H9 (cell line): ENCODE measurements at regions not wholly inside any gene's neighbourhood (a gene's known extent, or its start where the extent isn't known, plus 50 kb on each side); places are given as distances from the start of the nearest gene placed in this dataset.

ENCODE experiments used
- DNase-seq: peaks from one replicate; pipeline ENCODE4 v3.0.0-alpha.2; 2017
- H2AFZ ChIP-seq: one replicate; pipeline ENCODE4 v1.6.1; 2013; ENCODE audit warnings: mild to moderate bottlenecking, low read length, control low read depth, moderate library complexity
- H2AK5ac ChIP-seq: 2 replicates; pipeline ENCODE4 v1.6.1; 2013; ENCODE audit warnings: low read length, control low read depth, mixed read lengths; ENCODE audit not compliant: insufficient read length
- H2BK120ac ChIP-seq: one replicate; pipeline ENCODE4 v1.6.1; 2013; ENCODE audit warnings: low read depth, mild to moderate bottlenecking, low read length, control low read depth, inconsistent platforms; ENCODE audit not compliant: poor library complexity, severe bottlenecking
- H2BK12ac ChIP-seq: 2 replicates; pipeline ENCODE4 v1.6.1; 2013; ENCODE audit warnings: low read length, control low read depth, mixed read lengths, low read depth; ENCODE audit not compliant: insufficient read length
- H2BK15ac ChIP-seq: 2 replicates; pipeline ENCODE4 v1.6.1; 2013; ENCODE audit warnings: low read depth, low read length, control low read depth
- H2BK20ac ChIP-seq: one replicate; pipeline ENCODE4 v1.6.1; 2013; ENCODE audit warnings: low read depth, mild to moderate bottlenecking, low read length, control low read depth, inconsistent platforms; ENCODE audit not compliant: poor library complexity, severe bottlenecking
- H2BK5ac ChIP-seq: 2 replicates; pipeline ENCODE4 v1.6.1; 2013; ENCODE audit warnings: low read length, control low read depth, mixed read lengths; ENCODE audit not compliant: insufficient read length
- H3K14ac ChIP-seq: 2 replicates; pipeline ENCODE4 v1.6.1; 2013; ENCODE audit warnings: low read length, control low read depth; ENCODE audit not compliant: insufficient read depth
- H3K18ac ChIP-seq: 2 replicates; pipeline ENCODE4 v1.6.1; 2013; ENCODE audit warnings: low read depth, mild to moderate bottlenecking, mixed read lengths, low read length, control low read depth; ENCODE audit not compliant: insufficient read length
- H3K23ac ChIP-seq: 2 replicates; pipeline ENCODE4 v1.6.1; 2013; ENCODE audit warnings: low read length, control low read depth, mixed read lengths, low read depth; ENCODE audit not compliant: insufficient read length
- H3K23me2 ChIP-seq: 2 replicates; pipeline ENCODE4 v1.6.1; 2013; ENCODE audit warnings: low read depth, mild to moderate bottlenecking, mixed read lengths, low read length, control low read depth; ENCODE audit not compliant: insufficient read length, poor library complexity, severe bottlenecking
- H3K27ac ChIP-seq: 2 replicates; pipeline ENCODE4 v1.5.1; 2013; ENCODE audit warnings: low read length, control low read depth, mixed read lengths, low read depth; ENCODE audit not compliant: insufficient read length
- H3K27me3 ChIP-seq: 2 replicates; pipeline ENCODE4 v1.6.1; 2013; ENCODE audit warnings: low read length, control low read depth, inconsistent platforms; ENCODE audit not compliant: insufficient read depth
- H3K4ac ChIP-seq: 2 replicates; pipeline ENCODE4 v1.6.1; 2013; ENCODE audit warnings: low read depth, mild to moderate bottlenecking, control low read depth, inconsistent platforms, low read length, moderate library complexity
- H3K4me1 ChIP-seq: 2 replicates; pipeline ENCODE4 v1.6.1; 2013; ENCODE audit warnings: low read length, control low read depth, inconsistent platforms; ENCODE audit not compliant: insufficient read depth
- H3K4me2 ChIP-seq: 2 replicates; pipeline ENCODE4 v1.6.1; 2013; ENCODE audit warnings: low read length, control low read depth, mixed read lengths; ENCODE audit not compliant: insufficient read length, insufficient read depth
- H3K56ac ChIP-seq: 2 replicates; pipeline ENCODE4 v1.6.1; 2013; ENCODE audit warnings: low read depth, mild to moderate bottlenecking, mixed read lengths, low read length, control low read depth; ENCODE audit not compliant: insufficient read length
- H3K79me1 ChIP-seq: 2 replicates; pipeline ENCODE4 v1.6.1; 2013; ENCODE audit warnings: low read depth, mild to moderate bottlenecking, moderate library complexity, low read length, control low read depth, inconsistent platforms; ENCODE audit not compliant: insufficient read depth, poor library complexity, severe bottlenecking
- H3K79me2 ChIP-seq: 2 replicates; pipeline ENCODE4 v1.6.1; 2013; ENCODE audit warnings: low read length, control low read depth, inconsistent platforms; ENCODE audit not compliant: insufficient read depth
- H3K9ac ChIP-seq: 2 replicates; pipeline ENCODE4 v1.6.1; 2013; ENCODE audit warnings: low read length, control low read depth, mixed read lengths; ENCODE audit not compliant: insufficient read length; ENCODE audit errors: extremely low read depth
- H3K9me3 ChIP-seq: one replicate; pipeline ENCODE4 v1.6.1; 2013; ENCODE audit warnings: low read depth, low read length, inconsistent platforms; ENCODE audit not compliant: control insufficient read depth
- H3T11ph ChIP-seq: one replicate; pipeline ENCODE4 v1.6.1; 2013; ENCODE audit warnings: mild to moderate bottlenecking, low read length, control low read depth, inconsistent platforms
- H4K20me1 ChIP-seq: one replicate; pipeline ENCODE4 v1.6.1; 2013; ENCODE audit not compliant: control insufficient read depth, insufficient read length, insufficient read depth
- H4K5ac ChIP-seq: 2 replicates; pipeline ENCODE4 v1.6.1; 2013; ENCODE audit warnings: low read depth, mild to moderate bottlenecking, mixed read lengths, low read length, control low read depth; ENCODE audit not compliant: insufficient read length
- H4K8ac ChIP-seq: replicated peaks from 2 replicates; pipeline ENCODE4 v1.6.1; 2013; ENCODE audit warnings: low read length, control low read depth, mixed read lengths, low read depth; ENCODE audit not compliant: insufficient read length
- H4K91ac ChIP-seq: 2 replicates; pipeline ENCODE4 v1.6.1; 2013; ENCODE audit warnings: low read depth, mild to moderate bottlenecking, moderate library complexity, mixed read lengths, low read length, control low read depth; ENCODE audit not compliant: insufficient read length
- H3K27ac Mint-ChIP-seq, 3 experiments: 2 replicates in 2 of 3; 3 replicates in 1 of 3; pipeline ENCODE4 v1.8.0; 2020 to 2021; ENCODE audit warnings: mixed read lengths in 3 of 3, mild to moderate bottlenecking in 1 of 3, moderate library complexity in 1 of 3
- H3K27me3 Mint-ChIP-seq: 2 replicates; pipeline ENCODE4 v1.8.0; 2021; ENCODE audit warnings: low read depth, mild to moderate bottlenecking, moderate library complexity, mixed read lengths
- H3K36me3 Mint-ChIP-seq, 3 experiments: 2 replicates in 2 of 3; 3 replicates in 1 of 3; pipeline ENCODE4 v1.8.0; 2020 to 2021; ENCODE audit warnings: low read depth in 3 of 3, mixed read lengths in 3 of 3; ENCODE audit not compliant: insufficient read depth in 1 of 3
- H3K4me1 Mint-ChIP-seq, 2 experiments: 2 replicates each; pipeline ENCODE4 v1.8.0; 2020; ENCODE audit warnings: mixed read lengths in 2 of 2
- H3K4me3 Mint-ChIP-seq, 2 experiments: 2 replicates in 1 of 2; 3 replicates in 1 of 2; pipeline ENCODE4 v1.8.0; 2020 to 2021; ENCODE audit warnings: mild to moderate bottlenecking in 2 of 2, mixed read lengths in 2 of 2, moderate library complexity in 1 of 2
- H3K9me3 Mint-ChIP-seq, 2 experiments: 2 replicates in 1 of 2; 3 replicates in 1 of 2; pipeline ENCODE4 v1.8.0; 2020; ENCODE audit warnings: mild to moderate bottlenecking in 2 of 2, mixed read lengths in 2 of 2, moderate library complexity in 1 of 2
- WGBS: extraction: QIAGEN DNeasy Blood & Tissue Kit; methylation state at CpG from one replicate; pipeline ENCODE4 v1.1.7; 2013; ENCODE audit warnings: missing lambda C conversion rate, low lambda C conversion rate, mixed read lengths; ENCODE audit not compliant: insufficient read length; ENCODE audit errors: extremely low coverage; 5-methylcytosine and 5-hydroxymethylcytosine counted together
- TF ChIP-seq, protein P1 (sequence below): fragments of 200-600 bp; sonication (generic); conservative IDR thresholded peaks from 3 replicates; pipeline ENCODE4 v1.8.0; 2021; ENCODE audit warnings: antibody characterized with exemption, mild to moderate bottlenecking

DNA sequence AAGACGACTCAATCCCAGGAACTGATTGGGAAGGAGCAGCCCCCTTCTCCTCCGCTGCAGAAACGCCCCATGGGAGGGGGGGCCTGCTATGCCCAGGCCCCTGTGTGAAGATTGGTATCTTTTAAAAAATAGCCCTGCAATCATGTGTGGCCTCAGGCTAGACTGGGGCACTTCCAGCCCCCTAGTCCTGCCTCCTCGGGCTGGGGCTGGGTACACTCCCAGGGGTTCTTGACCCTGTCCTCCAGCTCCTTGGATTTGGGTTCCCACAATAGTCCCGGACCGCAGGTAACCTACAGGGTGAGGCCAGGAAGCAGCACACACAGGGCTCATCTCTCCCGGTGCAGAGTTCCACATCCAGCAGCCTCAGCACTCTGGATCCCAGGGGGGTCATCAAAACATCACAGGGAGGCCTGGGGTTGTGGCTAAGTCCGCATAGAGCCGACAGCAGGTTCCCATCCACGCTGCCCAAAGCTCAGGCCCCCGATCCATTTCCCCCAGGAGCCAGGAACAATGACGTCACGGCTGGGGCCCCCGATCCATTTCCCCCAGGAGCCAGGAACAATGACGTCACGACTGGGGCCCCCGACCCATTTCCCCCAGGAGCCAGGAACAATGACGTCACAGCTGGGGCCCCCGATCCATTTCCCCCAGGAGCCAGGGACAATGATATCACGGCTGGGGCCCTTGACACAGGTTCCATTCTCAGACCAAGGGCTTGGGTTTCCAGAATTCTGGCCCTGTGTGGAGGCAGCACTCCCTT, 202.4 kb downstream of the IRF8 start:
- Mint-ChIP-seq H3K27ac (no peak overlapping the region), H3K4me1 (peaks cover 4 to 9% of the 10 kb centered on the region in 2 experiments; a peak in 3 of 4 replicates), H3K9me3 (peaks cover 2 to 5% of the 10 kb centered on the region in 2 experiments; a peak in 2 of 5 replicates), H3K36me3 (no peaks in the 10 kb centered on the region; a peak in 1 of 7 replicates), H3K4me3 (no peak overlapping the region), H3K27me3 (peaks cover 8% of the 10 kb centered on the region)
- Histone ChIP-seq H2BK15ac (no peak overlapping the region), H3K23ac (no peak overlapping the region), H4K8ac (no peak overlapping the region), H3K79me1 (no peaks in the 10 kb centered on the region), H4K5ac (no peak overlapping the region), H2BK20ac (no peak overlapping the region), H3K79me2 (no peaks in the 10 kb centered on the region), H2BK5ac (no peak overlapping the region), H3K18ac (no peak overlapping the region), H3K27ac (no peak overlapping the region), H3K27me3 (no peaks in the 10 kb centered on the region), H4K20me1 (no peaks in the 10 kb centered on the region), H3K23me2 (no peaks in the 10 kb centered on the region), H3K4me2 (no peak overlapping the region), H2AK5ac (no peak overlapping the region), H3K14ac (no peak overlapping the region), H3K56ac (no peak overlapping the region), H4K91ac (no peak overlapping the region), H3K9me3 (no peaks in the 10 kb centered on the region), H2BK12ac (no peak overlapping the region), H2AFZ (no peak overlapping the region), H3T11ph (no peak overlapping the region), H3K9ac (no peak overlapping the region), H2BK120ac (no peak overlapping the region), H3K4me1 (no peaks in the 10 kb centered on the region), H3K4ac (no peak overlapping the region)
- TF ChIP-seq, protein P1, sequence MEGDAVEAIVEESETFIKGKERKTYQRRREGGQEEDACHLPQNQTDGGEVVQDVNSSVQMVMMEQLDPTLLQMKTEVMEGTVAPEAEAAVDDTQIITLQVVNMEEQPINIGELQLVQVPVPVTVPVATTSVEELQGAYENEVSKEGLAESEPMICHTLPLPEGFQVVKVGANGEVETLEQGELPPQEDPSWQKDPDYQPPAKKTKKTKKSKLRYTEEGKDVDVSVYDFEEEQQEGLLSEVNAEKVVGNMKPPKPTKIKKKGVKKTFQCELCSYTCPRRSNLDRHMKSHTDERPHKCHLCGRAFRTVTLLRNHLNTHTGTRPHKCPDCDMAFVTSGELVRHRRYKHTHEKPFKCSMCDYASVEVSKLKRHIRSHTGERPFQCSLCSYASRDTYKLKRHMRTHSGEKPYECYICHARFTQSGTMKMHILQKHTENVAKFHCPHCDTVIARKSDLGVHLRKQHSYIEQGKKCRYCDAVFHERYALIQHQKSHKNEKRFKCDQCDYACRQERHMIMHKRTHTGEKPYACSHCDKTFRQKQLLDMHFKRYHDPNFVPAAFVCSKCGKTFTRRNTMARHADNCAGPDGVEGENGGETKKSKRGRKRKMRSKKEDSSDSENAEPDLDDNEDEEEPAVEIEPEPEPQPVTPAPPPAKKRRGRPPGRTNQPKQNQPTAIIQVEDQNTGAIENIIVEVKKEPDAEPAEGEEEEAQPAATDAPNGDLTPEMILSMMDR, result no peak
- no CpG with 5 or more reads among the region's 20 CpGs for whole genome bisulfite sequencing
- DNase-seq, result no peak
